Ishikawa (cell line): ENCODE measurements at regions not wholly inside any gene's neighbourhood (a gene's known extent, or its start where the extent isn't known, plus 50 kb on each side); places are given as distances from the start of the nearest gene placed in this dataset.

Source experiments
- CEBPB ChIP-seq: IDR thresholded peaks from 2 replicates; pipeline ENCODE4 v1.6.1; 2012
- CREB1 ChIP-seq: IDR thresholded peaks from 2 replicates; pipeline ENCODE4 v1.6.1; 2012; ENCODE audit warnings: low read depth
- EGR1 ChIP-seq: IDR thresholded peaks from 2 replicates; pipeline ENCODE4 v1.6.1; 2012
- EP300 ChIP-seq: IDR thresholded peaks from 2 replicates; pipeline ENCODE4 v1.6.1; 2012; ENCODE audit warnings: borderline replicate concordance
- FOXM1 ChIP-seq: IDR thresholded peaks from 2 replicates; pipeline ENCODE4 v1.6.1; 2012; ENCODE audit warnings: low read depth, borderline replicate concordance
- NFIC ChIP-seq: IDR thresholded peaks from 2 replicates; pipeline ENCODE4 v1.6.1; 2012
- RAD21 ChIP-seq: IDR thresholded peaks from 2 replicates; pipeline ENCODE4 v1.6.1; 2012; ENCODE audit warnings: low read depth
- TAF1 ChIP-seq: IDR thresholded peaks from 2 replicates; pipeline ENCODE4 v1.6.1; 2012; ENCODE audit warnings: low read depth, mild to moderate bottlenecking
- TEAD4 ChIP-seq: IDR thresholded peaks from 2 replicates; pipeline ENCODE4 v1.6.1; 2012
- YY1 ChIP-seq: IDR thresholded peaks from 2 replicates; pipeline ENCODE4 v1.6.1; 2012; ENCODE audit warnings: low read depth
- TF ChIP-seq, protein P1 (sequence below): IDR thresholded peaks from 2 replicates; pipeline ENCODE4 v1.6.1; 2012
- TF ChIP-seq, protein P2 (sequence below): IDR thresholded peaks from 2 replicates; pipeline ENCODE4 v1.6.1; 2012; ENCODE audit warnings: low read depth, mild to moderate bottlenecking
- TF ChIP-seq, protein P3 (sequence below): IDR thresholded peaks from 2 replicates; pipeline ENCODE4 v1.6.1; 2012

DNA sequence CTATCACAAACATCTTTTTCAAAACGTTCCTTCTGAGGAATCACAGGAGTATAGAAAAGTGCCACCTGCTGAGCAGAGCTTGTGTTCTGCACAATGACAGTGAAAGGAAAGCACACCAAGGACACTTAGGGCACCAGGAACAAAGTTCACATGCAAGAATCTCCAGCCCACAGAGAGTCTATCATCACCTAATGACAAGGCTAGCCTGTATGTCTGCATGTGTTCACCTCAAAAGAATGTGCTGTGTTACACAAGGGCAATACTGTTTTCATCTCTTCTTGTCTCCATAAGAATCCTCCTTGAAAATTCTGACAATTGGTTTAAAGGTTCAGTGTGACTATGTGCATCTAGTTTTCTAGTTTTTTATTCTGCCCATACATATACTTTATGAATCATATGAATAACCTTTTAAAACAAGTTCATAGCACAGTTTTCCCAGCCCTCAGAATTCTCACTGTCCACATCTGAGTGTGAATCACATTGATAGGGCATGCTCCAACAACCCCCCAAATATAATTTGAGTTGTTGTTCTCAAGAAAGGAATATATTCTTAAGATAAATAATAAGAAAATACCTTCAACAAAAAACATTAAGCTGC lies 118.0 kb downstream of the PWWP3B start:
- TF ChIP-seq, protein P1, sequence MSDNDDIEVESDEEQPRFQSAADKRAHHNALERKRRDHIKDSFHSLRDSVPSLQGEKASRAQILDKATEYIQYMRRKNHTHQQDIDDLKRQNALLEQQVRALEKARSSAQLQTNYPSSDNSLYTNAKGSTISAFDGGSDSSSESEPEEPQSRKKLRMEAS: no peak
- TF ChIP-seq CEBPB (no peak), TAF1 (no peak), EP300 (no peak), FOXM1 (no peak), RAD21 (no peak), CREB1 (no peak), NFIC (no peak), YY1 (no peak), TEAD4 (no peak), EGR1 (no peak)
- TF ChIP-seq, protein P2, sequence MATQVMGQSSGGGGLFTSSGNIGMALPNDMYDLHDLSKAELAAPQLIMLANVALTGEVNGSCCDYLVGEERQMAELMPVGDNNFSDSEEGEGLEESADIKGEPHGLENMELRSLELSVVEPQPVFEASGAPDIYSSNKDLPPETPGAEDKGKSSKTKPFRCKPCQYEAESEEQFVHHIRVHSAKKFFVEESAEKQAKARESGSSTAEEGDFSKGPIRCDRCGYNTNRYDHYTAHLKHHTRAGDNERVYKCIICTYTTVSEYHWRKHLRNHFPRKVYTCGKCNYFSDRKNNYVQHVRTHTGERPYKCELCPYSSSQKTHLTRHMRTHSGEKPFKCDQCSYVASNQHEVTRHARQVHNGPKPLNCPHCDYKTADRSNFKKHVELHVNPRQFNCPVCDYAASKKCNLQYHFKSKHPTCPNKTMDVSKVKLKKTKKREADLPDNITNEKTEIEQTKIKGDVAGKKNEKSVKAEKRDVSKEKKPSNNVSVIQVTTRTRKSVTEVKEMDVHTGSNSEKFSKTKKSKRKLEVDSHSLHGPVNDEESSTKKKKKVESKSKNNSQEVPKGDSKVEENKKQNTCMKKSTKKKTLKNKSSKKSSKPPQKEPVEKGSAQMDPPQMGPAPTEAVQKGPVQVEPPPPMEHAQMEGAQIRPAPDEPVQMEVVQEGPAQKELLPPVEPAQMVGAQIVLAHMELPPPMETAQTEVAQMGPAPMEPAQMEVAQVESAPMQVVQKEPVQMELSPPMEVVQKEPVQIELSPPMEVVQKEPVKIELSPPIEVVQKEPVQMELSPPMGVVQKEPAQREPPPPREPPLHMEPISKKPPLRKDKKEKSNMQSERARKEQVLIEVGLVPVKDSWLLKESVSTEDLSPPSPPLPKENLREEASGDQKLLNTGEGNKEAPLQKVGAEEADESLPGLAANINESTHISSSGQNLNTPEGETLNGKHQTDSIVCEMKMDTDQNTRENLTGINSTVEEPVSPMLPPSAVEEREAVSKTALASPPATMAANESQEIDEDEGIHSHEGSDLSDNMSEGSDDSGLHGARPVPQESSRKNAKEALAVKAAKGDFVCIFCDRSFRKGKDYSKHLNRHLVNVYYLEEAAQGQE: no peak
- TF ChIP-seq, protein P3, sequence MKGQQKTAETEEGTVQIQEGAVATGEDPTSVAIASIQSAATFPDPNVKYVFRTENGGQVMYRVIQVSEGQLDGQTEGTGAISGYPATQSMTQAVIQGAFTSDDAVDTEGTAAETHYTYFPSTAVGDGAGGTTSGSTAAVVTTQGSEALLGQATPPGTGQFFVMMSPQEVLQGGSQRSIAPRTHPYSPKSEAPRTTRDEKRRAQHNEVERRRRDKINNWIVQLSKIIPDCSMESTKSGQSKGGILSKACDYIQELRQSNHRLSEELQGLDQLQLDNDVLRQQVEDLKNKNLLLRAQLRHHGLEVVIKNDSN: no peak
